SKM-1 (cell line): ENCODE measurements at regions not wholly inside any gene's neighbourhood (a gene's known extent, or its start where the extent isn't known, plus 50 kb on each side); places are given as distances from the start of the nearest gene placed in this dataset.
A peak's percentile ranks its signal among the peaks of the same experiment; 100 is the strongest.

Experiments
- DNase-seq: peaks from one replicate; lab custom pipeline; 2025; ENCODE audit not compliant: unreplicated experiment; lab: John Stamatoyannopoulos, UW

DNA sequence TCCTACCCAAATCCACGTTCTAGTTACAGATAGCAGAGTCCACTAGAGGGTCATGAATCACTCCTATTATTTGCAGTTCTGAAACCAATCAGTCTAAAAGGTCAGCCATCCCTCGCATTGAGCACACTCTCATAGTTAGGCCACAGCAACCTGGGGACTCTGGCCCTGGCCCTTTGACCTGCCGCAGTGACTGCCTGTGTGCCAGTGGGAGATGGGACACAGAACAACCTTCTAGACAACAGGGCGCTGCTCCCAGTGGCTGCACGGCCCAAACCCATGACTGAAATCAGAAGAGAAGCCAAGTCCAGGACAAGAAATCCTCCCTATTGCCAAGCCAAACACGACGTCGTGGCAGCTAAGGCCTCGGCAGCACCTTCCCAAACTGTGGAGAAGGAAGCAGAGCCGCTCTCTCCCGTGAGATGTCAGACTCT, 158.5 kb downstream of the HERPUD2 start:
- DNase-seq = no peak

DNA sequence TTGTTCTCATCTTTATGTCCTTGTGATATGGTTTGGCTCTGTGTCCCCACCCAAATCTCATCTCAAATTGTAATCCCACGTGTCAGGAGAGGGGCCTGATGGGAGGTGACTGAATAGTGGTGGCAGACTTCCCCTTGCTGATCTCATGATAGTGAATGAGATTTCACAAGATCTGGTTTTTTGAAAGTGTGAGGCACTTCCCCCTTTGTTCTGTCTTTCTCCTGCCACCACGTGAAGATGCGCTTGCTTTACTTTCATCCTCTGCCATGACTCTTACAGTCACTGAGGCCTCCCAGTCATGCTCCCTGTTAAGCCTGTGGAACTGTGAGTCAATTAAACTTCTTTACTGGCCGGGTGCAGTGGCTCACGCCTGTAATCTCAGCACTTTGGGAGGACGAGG, 161.0 kb downstream of the HERPUD2 start:
- peak; percentile 77 for DNase-seq

DNA sequence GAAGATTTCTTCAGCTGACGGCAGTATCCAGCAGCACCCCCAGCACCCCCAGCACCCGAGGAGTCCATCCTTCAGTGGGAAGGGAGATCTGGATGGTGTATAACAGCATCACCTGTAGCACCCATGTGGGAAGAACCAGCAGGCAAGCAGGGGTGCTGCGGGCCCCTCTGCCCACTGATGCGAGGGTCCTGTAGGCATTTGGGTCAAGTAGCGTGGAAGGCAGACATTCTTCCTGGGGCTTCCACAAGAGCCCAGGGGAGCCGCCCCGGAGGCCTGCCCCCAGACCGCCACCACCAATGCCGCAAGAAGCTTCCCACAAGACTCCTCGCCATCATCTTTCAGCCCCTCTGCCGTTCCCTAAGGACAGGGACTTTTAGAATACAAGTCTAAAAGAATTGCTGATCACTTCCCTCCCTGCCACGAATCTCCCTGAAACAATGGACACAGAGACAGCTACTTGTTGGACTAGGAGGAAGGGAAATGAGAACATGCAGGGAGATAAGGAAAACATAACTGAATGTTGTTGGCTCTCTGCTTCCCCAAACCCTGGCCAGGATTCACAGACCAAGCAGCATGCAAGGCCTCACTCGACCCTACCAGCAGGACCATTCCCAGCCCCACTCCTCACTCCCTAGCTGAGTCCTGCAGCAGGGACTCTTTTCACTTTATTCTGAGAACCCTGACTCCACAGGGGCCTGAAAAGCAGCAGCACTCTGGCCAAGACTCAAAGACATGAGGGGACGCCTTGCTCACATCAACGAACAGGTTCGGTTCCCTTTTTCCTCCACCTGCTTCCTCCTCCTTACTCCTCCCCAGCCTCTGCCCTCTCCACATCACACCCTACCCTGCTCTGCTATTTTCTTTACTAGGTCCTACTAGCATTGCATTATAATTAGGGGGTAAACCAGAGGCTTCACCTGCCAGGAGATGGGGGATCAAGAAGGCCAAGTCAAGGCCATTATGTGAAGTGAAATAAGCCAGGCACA, 164.5 kb downstream of the HERPUD2 start:
- DNase-seq = no peak

DNA sequence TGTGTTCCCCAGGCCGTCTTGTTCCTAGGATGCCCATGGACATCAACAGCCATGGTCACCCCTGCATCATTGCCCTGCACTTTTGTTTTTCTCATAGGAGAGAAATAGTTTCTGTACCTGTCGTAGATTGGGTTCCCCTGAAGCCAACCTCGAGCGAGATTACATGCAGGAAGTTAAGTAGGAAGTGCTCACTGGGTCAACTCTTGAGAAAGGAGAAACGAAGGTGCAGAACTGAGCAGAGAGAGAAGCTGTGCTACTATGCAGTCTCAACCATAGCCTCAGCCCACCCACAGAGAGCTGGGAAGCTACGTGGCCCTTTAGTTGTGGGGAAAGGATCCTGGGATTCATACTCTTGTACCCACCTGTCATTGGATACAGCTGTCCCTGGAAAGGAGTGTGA, 165.2 kb downstream of the HERPUD2 start:
- no peak for DNase-seq

DNA sequence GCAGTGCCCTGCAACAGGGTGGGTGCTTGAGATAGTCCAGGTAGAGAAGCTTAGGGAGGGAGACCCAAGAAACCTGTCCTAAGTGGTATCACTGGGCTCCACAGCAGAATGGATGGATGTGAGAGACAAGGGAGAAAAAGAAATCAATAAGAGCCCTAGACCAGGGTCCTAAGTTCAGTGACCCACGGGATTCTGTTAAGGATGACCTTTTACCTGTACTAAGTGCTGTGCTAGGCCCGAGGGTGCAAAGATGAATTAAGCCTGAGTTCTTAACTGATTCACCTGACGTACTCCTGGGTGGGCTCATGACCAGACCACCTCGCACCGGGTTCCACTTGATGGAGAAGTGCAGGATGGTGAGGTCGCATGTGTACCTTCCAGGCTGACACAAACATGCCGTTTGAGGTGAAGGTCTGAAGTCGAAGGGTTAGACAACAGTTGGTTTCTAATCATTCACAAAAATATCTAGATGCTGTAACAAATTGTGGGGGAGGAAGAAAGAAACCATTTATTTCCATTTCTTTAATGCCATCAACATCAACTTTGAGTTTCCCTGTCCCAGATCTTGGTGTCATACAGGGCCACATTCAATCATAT, 166.5 kb downstream of the HERPUD2 start:
- no peak for DNase-seq

DNA sequence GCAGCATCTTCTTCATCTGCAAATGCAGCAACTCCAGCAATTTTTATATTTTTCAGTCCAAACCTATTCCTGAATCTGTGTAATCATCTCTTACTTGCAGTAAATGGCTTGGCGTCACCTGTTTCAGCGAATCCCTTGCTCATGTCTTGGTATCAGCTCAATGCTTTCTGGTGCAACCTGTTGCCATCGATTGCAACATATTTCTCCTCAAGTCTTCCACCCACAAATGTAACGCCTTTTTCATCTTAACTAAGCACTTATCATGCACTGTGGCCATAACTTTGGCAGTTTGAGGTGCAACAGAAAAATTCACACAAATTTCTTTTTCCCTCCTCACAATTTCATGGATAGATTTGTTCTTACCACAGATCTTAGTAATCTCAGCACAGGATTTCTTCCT, 168.3 kb downstream of the HERPUD2 start:
- no peak for DNase-seq

DNA sequence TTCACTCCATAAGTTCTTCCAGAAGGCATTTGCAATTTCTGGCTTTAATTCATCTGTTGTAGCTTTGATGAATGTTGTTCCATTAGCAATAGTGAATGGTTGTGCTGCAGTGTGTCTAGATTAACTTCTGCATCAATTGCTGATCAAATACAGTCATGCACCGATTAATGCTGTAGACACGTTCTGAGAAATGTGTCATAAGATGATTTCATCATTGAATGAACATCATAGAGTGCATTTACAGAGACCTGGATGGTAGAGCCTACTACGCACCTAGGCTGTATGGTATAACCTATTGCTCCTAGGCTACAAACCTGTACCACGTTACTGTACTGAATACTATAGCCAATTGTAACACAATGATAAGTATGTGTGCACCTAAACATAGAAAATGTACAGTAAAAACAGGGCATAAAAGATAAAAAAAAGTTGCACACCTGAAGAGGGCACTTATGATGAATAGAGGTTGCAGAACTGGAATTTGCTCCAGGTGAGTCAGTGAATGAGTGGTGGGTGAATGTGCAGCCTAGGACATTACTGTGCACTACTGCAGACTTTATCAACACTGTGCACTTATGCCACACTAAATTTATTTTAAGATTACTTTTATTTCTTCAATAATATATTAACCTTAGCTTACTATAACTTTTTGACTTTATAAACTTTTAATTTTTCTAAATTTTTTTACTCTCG, 170.7 kb downstream of the HERPUD2 start:
- no peak for DNase-seq

DNA sequence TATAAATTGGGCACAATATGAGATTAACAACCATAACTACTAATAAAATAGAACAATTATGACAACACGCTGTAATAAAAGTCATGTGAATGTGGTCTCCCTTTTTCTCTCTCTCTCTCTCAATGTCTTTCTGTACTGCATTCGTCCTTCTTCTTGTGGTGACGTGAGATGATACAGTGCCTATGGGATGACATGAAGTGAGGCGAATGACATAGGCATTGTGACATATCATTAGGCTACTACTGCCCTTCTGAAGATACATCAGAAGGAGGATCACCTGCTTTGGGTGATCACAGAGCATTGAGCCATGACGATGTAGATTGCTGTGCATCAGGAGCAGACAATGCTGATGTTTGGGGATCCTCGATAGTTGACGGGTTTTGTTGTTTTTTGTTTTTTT, 171.6 kb downstream of the HERPUD2 start:
- DNase-seq = no peak

DNA sequence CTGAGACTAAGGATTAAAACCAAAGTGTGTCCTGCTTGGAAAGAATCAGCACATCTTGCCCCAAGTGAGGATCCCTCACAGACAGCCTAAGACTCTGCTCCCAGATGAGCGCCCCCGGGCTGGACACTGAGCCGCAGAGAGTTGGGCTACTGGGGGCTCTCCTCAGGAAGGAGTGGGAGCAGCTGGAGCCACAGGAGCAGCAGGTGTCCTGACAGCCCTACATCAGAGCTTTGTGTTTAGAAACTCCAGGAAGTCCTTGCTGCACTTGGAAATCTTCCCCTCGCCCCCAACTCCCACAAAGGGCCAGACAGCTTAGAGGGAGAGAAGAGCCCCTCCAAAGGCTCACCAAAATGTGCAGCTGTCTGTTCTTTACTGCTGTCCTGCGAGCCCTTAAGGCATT, 172.2 kb downstream of the HERPUD2 start:
- DNase-seq = no peak

DNA sequence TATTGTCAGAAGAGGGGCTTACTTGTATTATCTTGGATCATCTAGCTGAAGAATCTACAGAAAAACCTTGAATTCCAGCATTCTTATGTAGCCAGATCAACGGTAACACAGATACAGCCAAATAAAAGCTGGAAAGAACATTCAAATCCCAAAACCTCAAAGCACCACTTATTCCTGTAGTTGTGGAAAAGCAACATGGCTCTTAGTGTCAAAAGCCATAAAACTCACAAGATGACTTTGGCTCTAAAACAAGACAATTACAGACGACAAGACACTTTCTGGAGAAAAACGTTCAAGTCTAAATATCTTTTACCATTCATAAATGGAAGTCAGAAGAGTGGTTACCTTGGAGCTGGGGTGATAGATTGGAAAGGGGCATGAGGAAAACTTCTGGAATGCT, 173.0 kb downstream of the HERPUD2 start:
- DNase-seq = no peak

DNA sequence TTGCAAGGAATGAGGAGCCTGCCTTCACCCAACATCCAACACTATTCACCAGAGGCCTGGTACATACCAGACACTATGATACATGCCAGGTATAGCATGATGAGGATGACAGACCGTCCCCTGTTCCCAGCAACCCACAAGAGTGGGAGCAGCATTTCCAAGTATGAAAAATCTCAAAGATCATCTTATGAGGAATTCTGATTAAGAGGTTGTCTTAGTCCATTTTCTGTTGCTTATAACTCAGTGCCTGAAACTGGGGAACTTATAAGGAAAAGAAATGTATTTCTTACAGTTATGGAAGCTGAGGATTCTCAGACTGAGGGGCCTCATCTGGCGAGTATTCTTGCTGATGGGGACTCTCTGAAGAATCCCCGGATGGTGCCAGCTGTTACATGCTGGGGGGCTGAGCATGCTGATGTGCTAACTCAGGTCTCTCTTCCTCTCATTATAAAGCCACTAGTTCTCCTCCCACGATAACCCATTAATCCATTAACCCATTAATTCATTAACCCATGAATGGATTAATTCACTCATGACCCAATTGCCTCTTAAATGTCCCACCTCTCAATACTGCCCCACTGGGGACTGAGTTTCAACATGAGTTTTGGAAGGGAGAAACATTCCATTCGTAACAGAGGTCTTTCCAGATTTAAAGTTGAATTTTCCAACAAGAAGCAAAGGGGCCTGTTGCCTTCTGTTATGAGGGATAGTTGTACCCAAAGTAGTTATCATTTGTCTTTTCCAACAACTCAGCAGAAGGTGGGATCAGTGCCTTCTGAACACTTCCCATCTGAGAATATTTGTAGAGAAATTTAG, 173.9 kb downstream of the HERPUD2 start:
- no peak for DNase-seq

DNA sequence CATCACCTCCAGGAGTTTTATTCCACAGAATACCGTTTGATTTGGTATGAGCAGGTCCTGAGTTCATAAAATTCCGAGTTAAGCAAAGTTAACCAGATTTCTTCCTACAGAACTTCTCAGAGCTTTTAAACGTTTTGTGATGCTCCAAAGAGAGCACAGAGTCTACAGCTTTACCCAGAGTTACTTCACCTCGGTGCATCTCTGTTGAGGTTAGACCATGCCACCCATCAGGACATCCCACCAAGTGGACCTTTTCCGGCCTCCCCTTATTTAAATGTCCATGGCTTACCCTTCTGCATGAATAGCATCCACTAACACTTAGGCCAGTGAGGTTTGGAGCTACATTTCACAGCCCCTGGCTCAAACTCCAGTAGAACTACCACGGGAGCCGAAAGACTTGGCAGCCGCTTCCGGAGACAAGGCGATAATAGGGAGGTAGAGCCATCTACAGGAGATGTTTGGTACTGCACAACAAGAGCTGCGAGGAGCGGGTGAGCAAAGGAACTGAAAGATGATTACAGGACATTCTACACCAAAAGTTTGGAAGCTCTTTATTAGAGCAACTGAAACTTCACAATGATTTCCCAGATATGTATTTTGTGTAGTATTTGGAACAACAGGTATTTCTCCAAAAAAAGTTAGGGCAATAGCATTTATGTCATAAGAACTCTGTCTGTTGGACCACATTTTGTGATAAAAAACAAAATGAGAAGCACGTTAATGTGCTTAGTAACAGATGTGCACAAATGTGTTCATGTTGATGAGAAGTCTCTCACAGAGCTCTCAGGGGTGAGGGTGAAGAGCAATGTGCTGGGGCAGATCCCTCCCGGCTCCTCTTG, 174.7 kb downstream of the HERPUD2 start:
- DNase-seq = peak; percentile 56

DNA sequence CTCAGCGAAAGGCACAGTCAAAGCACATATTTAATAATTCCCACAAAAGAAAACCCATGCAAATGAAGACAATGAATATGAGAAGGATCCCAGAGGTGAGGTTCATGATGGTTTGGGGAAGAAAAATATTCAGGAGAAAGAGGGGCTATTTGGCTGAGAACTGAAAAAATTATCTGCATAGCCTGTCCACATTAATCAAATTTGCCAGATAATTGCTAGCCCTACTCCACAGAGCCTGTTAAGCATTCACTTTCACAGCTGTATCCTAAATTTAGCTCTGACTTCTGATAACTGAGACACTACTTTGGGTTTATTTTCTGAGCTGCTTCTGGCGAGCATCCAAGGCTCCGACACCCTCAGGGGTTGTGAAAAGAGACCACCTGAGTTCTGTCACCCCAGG, 176.2 kb downstream of the HERPUD2 start:
- no peak for DNase-seq

DNA sequence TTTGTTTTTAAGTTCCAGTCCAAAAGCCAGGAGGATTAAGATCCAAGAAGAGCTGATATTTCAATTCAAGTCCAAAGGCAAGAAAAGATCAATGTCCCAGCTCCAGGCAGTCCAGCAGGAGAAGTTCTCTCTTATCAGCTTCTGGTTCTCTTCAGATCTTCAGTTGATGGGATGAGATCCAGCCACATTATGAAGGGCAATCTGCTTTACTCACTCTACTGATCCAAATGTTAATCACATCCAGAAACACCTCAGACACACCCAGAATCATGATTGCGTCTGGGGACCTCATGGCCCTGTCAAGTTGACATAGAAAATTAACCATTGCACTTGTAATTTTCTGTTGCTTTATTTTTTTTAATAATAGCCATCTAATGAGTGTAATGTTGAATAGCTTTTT, 178.4 kb downstream of the HERPUD2 start:
- DNase-seq = no peak

DNA sequence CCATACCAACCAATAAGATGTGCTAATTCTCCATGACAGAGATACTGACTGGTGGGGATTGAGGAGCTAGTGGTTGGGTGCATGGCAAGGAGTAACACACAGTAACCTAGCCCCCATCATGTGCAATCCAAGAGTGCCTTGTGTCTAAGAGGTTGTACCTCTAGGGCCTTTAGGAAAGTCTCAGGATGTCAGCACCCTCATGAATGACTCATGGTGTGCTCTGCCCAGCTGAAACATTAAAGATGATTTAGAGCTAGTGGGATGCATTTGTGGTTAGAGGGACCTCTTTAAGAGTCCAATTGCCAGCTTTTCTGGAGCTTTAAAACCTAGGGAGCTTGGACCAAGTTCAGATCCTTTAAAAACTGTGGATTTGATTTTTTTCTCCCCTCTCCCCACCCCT, 181.1 kb downstream of the HERPUD2 start:
- no peak for DNase-seq

DNA sequence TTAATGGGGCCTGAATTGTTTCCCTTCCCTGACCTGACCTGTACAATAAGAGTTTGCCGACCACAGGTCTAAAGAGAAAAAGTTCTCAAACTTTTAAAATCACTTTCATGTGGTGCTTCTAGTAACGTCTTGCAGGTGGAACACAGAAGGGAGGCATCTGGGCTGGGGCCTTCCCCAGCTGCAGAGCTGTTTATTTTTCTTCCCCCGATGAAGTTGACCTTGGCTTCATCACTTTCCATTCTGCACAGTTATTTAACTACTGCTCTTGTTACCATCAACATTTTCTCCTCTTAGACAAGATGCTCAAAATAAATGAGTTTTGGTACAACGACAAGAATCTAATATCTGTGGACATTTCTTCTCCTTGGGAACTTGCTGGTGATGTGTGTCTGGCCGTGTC, 181.7 kb downstream of the HERPUD2 start:
- no peak for DNase-seq

DNA sequence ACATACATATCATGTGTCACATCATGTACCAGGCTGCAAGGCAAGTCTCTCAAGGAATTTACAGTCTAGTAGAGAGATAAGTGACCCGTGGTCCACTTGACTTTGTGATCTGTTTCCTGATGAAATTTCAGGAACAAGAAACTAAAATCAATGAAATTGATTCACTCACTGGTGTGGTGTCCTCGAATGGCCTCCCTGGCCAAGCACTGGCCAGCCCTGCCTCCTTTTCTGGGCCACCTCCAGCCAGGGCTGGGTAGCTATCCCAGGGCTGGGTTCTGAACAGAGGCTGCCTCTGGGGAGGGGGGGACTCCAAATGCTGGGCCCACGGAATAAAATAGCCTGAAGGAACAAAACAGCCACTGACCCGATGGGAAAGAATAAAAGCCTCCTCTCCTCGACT, 182.2 kb downstream of the HERPUD2 start:
- no peak for DNase-seq

DNA sequence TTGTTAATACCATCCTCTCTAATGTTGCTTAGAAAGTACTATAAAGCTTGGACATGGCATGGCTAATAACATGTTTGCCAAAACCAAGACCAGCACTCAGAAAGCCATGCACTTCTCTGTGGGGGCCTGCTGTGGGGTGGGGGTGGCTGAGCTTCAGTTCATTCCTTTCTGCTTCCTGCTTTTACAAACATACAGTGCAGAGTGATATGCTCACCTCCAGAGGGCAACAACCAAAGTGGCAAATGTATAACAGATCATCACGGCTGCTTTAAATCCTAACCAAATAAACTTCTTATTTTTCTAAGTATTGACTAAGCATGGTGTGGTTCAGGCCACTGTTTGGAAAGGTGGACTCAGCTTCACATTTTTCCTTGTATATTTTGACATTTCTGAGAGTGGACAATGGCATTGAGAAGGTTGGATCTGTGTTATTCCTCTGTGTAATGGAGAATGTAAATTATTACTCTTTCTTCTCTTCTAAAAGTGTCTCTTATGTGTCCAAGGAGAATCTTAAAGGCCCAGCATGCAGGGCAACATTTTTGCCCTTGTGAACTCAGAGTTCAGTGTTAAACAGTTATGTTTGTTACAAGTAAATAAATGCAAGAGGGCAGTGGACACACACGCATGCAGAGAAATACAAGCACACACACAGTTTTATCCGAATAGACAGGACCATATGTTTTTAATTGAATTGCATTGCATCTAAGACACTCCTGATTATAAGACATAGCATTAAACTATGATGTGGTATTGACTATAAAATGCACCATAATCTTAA, 186.1 kb downstream of the HERPUD2 start:
- DNase-seq = no peak

DNA sequence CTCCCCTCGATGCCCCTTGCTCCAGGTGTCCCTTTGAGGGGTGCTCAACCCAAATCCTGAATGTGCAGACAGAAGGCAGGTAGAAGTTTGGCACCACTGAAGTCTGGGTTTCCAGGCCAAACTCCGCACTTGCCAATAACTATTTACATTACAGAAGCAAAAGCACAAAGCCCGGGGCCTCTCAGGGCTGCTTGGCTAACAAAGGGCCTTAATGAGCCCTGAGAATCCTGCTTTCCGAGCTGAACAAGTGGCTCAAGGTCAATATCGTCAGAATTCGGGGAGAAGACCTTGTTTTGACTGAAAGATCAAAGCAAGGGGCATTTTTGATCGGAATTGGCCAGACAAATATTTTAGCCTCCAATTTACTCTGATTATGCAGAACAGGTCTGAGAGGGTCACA, 189.9 kb downstream of the HERPUD2 start:
- DNase-seq = no peak
